Posterior cingulate gyrus (tissue), 11 donors: ENCODE measurements at regions not wholly inside any gene's neighbourhood (a gene's known extent, or its start where the extent isn't known, plus 50 kb on each side); places are given as distances from the start of the nearest gene placed in this dataset.
"Not testable (repeated sequence)": the region's sequence is repeated elsewhere in the genome, so short reads cannot be mapped to it uniquely, and the experiment has no call there.

Experiments
- DNase-seq, 10 donors: peaks; one replicate each; pipeline versions ENCODE4 v3.0.0 to v3.0.0-alpha.2; 2020 to 2021; ENCODE audit warnings: mixed read lengths in 3 of 10
- intact Hi-C: fragments of 100-400 bp; cut with DNase I; formaldehyde crosslinking; loops from one replicate; pipeline ENCODE4 v1.15.1; 2023

DNA sequence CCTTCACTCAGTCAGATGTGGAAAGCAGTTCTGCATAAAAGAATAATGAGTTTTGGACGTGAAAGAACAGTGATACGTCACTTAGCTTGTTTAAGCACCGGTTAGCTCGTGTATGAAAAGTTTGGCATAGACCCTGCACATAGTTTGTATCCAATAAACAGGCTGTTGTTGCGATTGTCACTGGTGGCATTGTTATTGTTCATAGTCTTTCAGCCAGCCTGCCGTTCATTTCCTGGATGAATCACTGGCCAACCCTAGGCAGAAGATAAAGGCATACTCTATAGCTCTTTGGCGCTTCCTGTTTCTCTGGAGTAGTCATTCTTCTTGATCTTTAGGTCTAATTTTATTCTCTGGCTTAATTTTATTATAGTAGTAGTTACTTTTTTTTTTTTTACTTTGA is 57.8 kb upstream of the ANKRD30A start:
- intact Hi-C loops = no loop called here
- DNase-seq = no peak

DNA sequence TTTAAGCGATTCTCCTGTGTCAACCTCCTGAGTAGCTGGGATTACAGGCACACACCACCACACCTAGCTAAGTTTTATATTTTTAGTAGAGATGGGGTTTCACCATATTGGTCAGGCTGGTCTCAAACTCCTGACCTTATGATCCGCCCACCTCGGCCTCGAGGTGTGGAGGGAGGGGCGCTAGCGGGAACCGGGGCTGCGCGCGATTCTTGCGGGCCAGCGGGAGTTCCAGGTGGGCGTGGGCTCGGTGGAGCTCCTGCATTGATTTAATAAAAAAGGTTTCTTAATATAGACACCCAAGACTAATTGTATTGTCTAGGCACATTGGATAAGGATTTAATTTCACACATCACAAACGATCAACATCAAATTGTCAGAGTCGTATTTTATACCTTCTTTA is 63.1 kb upstream of the ANKRD30A start:
- DNase-seq, intact Hi-C loops: not testable (repeated sequence)

DNA sequence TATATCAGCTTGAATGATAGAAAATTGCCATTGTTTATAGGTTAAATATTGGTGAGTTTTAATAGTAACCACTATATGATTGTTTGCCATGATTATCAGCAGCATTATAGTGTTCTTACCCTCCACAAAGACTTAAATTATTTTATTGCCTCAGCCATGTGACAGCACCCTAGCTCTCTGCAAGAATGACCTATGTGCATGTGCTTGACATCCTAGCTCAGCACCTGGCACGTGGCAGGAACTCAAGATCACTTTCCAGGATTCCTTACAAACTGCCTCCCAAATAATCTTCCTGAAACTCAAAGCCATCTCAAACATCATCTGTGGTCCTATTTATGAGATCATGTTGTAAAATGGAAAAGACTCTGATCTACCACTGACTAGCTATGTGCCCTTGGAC is 68.1 kb upstream of the ANKRD30A start:
- intact Hi-C loops = no loop called here
- no peak for DNase-seq

DNA sequence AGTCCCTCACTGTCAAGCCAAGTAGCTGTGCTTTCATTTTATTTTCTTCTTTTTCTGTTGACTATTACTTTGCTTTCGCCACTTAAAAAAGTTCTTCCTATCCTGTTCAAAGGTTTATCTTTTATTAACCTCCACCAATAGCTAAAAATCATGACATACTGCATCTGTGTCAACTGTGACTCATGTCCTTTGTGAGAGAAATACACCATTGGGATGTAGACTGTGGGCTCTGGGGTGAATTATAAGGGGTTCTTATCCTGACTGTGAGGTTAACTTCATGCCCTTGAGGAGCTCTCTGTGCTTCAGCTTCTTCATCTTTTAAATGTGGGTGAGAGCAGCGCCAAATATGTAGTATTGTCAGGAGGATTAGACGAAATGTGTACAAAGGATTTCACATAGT is 71.9 kb upstream of the ANKRD30A start:
- DNase-seq = no peak
- intact Hi-C loops = no loop called here

DNA sequence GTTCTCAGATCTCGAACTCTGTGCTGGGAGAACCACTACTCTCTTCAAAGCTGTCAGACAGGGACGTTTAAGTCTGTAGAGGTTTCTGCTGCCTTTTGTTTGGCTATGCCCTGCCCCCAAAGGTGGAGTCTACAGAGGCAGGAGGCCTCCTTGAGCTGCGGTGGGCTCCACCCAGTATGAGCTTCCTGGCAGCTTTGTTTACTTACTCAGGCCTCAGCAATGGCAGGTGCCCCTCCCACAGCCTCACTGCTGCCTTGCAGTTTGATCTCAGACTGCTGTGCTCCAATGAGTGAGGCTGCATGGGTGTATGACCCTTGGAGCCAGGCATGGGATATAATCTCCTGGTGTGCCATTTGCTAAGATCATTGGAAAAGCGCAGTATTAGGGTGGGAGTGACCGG is 75.4 kb upstream of the ANKRD30A start:
- intact Hi-C loops = not testable (repeated sequence)
- DNase-seq = peak in 1 of 10 donors; percentile 71

DNA sequence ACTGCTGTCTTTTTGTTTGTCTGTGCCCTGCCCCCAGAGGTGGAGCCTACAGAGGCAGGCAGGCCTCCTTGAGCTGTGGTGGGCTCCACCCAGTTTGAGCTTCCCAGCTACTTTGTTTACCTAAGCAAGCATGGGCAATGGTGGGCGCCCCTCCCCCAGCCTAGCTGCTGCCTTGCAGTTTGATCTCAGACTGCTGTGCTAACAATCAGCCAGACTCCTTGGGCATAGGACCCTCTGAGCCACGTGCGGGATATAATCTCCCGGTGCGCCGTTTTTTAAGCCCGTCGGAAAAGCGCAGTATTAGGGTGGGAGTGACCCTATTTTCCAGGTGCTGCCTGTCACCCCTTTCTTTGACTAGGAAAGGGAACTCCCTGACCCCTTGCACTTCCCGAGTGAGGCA is 81.1 kb upstream of the ANKRD30A start:
- DNase-seq = peak in 2 of 10 donors; percentile 45 to 49
- intact Hi-C loops = not testable (repeated sequence)

DNA sequence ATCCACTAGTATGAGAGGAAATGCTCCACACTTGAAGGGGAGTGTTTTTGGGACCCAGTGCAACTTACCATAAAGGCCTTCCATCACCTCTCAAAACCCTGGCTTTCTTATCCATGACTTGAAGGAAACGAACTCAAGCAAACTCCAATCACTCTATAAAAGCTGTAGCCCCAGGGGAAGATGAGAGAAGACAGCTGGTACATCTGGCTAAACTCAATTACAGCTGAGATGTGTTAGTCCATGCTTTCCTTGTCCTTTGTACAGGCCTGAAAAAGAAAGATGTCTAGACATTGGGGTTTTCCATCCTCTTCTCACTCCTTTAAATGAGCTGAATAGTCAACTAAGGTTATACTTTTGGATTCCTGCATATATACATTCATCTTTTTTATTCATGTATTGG is 89.5 kb upstream of the ANKRD30A start:
- intact Hi-C loops = no loop called here

DNA sequence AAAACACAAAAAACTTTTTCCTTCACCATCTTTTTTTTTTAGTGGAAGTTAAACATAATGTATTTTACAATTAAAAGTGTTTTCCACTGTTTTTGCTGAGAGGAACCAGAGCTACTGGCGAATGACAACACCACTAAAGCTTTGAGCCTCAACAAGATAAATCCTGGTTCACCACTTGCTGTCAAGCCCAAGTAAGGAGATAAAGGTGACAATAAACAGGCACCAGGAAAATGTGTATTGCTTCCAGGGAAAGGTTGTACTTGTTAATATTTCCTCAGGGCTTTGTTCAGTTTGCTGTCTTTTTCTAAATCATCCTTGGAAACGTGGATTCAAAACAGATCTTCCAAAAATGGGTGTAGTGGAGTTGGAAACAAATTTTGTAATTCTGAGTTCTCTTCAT is 109.9 kb upstream of the ANKRD30A start:
- intact Hi-C loops = no loop called here
- DNase-seq = no peak

More for the DNA sequence above, 89.5 kb upstream of the ANKRD30A start:
- DNase-seq = no peak

DNA sequence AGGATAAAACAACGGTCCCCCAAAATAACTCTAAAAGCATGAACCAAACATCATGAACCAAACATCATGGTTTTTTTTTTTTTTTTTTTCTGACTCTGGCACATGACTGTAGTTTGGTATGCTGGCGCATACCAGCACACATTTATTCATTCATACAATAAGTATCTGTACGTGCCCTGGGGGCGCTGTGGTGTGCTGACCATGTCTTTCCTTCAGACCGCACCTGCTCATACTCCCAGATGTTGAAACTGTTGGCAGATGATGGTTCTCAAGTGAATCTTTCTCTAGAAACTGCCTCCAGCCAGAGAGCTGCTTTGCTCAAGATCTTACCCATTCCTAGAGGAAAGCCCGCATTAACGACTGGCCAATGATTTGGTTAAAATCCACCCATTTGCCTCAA is 114.7 kb upstream of the ANKRD30A start:
- no peak for DNase-seq
- intact Hi-C loops = no loop called here

DNA sequence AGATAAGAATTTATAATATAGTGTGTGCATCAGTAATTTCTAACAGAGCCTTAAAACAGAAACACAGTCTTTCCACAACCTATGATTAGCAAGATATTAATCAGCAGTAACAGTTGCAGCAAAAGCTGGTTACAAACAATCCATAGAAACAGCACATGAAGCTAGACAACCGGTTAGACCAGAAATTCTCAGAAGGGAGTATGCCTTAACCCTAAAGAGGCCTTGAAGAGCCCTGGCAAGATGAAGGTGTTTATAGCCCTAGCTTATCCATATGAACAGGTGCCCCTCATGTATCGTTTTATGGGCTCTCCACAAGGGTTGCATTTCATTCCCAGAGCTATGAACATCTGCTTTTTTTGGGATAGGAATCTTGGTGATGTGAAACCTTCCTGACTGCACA is 117.1 kb upstream of the ANKRD30A start:
- DNase-seq, intact Hi-C loops: not testable (repeated sequence)

DNA sequence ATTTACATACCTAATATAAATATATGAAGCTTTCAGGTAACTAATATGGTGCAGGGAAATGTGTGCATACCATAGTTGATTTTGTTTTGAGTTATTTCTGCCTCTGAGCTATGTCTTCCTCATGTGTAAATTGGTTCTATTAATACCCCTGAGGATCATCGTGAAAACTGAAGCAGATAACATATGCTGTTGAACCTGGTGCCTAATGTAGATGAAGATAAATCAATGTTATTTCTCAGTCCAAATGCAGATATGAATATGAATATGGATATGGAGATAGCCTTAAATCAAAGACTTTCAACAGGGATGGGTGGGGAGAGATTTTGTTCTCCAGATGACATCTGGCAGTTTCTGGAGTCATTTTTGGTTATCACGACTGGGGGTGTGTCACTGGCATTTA is 122.3 kb upstream of the ANKRD30A start:
- no peak for DNase-seq
- intact Hi-C loops = no loop called here

DNA sequence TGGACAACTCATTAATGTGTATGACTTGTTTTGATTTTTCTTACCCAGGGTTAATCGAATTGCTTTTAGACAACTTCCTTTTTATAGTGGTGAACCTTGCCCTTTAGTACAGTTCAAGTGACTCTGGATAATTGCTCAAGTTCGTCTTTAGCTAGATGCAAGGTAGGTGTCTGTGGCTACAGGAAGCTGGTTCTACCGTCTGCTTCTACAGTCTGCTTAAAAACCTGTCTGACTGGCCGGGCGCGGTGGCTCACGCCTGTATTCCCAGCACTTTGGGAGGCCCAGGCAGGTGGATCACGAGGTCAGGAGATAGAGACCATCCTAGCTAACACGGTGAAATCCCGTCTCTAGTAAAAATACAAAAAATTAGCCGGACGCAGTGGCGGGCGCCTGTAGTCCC is 129.6 kb upstream of the ANKRD30A start:
- DNase-seq, intact Hi-C loops: not testable (repeated sequence)

DNA sequence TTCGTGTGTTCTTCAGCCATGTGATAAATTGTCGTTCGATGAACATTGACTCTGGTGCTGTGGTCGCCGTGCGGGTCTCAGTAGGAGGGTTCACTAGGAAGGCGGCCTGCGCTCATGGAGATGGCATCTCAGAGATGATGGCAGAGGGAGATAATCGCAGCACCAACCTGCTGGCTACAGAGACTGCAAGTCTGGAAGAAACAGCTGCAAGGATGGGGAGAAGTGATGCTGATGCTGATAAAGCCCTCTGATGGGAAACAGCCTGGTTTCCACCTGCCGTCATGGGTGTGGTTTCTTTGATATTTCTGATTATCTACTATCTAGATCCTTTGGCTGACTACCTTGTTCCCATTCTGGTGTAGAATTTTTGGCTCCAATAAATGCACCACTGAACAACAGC is 130.5 kb upstream of the ANKRD30A start:
- intact Hi-C loops = no loop called here
- no peak for DNase-seq

DNA sequence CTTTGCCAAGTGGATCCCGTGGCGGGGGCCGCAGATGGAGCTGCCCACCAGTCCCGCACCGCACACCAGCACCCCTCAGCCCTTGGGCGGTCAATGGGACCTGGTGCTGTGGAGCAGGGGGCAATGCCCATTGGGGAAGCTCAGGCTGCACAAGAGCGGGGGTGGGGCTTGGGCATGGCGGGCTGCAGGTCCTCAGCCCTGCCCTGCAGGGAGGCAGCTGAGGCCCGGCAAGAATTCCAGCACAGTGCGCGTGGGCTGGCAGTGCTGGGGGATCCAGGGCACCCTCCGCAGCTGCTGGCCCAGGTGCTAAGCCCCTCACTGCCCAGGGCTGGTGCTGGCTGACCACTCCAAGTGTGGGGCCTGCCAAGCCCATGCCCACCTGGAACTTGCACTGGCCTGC is 136.2 kb upstream of the ANKRD30A start:
- intact Hi-C loops = no loop called here
- DNase-seq = peak in 3 of 10 donors; percentile 24 to 69 (median 57)

DNA sequence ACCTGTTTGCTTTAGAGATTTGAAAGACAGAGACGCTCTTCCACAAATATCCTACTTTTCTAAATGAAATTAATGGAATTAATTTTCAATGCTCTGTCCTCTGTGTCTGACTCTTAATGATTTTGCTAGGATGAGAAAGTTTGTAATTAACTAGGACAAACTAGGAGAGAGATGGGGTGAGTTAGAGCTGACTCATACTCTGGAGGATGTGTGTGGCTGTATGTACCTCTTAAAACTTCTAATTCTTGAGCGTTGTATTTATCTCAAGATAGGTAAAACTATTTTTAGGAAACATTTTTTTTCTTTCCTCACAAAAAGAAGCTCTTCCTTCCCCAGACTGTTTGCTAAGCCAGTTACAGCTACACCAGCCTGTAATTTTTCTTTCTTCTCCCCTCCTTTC is 178.8 kb upstream of the ANKRD30A start:
- no peak for DNase-seq
- intact Hi-C loops = no loop called here

DNA sequence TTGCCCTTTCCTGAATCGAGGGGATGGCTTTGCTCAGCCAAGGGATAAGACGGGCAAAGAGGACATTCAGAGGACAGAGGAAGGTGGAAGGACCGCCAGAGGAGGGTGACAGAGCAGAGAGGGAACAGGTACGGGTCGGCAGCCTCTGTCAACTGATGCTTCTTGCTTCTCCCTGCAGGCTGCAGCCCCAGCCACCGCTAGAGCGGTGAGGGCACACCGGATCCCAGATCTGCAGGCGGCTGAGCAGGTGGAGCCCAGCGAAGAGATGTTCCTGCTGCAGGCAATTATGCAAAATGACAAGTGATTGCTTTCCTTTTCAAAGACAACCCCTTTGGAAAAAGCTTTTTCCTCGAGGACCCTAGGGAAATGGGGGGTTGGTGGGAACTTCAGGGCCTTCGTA is 181.9 kb upstream of the ANKRD30A start:
- no peak for DNase-seq
- intact Hi-C loops = no loop called here

DNA sequence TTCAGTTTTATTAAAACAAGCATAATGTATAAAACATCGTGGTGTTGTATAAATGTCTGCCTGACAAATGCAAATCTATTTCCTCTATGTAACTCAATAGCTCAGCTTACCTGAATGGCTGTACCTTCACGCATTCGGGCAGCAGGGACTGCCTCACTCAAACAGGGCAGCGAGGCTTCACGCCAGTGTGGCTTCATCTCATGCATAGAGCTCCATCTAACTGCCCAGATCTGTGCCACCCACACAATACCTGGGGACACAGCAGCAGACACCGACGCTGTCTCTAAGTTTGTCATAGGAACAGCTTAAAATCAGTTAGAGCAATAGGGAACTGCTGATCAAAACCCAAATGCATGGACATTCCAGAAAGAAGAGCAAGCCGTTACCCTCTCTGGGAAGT is 182.8 kb upstream of the ANKRD30A start:
- peak in 4 of 10 donors; percentile 25 to 82 (median 57) for DNase-seq
- intact Hi-C loops = no loop called here

DNA sequence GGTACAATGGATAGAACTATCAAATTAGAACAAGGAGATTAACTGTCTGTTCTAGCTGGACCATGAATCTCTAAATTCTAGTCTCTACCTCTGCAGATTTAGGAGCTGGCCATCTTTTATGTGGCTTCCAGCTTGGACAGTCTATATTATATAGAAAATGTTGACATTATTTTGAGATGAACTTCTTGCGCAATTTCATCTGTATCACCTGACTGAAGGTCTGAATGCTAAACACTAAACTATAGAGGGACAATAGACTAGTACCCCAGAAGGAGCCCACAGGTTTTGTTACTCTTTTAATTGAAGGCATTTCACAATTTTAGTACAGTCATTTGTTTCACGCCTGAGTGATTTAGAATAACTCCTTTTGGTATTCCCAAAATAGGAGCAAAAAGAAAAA is 222.4 kb upstream of the ANKRD30A start:
- intact Hi-C loops = no loop called here
- no peak for DNase-seq

DNA sequence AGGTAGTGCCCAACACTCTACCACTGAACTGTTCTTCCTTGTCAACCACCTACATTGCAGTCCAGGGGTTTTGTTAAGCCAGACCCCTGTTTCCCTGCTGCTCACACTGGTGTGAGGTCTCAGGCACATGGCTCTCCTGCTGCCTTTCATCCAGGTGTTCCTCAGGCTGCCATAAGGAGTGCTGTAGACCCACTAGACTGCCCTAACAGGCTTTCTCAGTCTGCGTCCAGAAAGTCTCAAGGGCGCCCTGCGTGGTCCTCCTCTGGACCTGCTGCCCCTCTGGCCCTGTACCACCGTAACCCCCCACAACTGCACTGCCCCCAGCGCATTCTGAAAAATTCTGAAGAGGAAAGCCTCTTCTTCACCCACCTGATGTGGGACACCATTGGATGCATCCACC is 225.7 kb upstream of the ANKRD30A start:
- intact Hi-C loops = loop anchor here (10.0 kb wide), 1 partner anchor 595 kb away; no protein-coding TSS in a partner anchor
- no peak for DNase-seq

DNA sequence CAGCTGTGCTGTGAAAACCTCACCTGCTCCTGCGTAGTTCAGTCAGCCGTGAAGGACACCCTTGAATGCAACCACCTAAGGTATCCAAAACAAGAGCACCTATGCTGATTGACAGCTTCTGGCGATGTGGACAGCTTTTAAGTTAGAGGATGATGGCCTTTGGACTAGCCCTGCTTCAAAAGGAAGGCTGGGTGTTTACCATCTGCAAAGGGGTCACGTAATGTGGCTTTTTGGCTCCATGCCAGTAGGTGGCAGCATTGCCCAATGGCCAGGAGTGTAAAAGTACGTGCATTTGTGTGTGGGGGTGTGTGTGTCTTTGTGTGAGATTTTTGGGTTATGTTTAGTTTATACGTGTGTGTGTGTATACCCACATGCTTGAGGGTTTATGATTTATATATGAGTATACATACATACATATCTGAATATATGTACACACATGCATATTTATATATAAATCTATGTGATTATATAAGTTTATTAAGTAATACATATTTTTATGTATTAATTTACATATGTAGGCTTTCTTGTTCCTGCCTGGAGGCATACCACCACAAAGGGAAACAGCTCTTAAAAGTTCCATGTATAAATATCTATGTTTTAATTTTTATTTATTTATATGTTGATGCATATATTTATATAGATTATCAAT is 236.3 kb upstream of the ANKRD30A start:
- intact Hi-C loops = loop anchor here (10.0 kb wide), 1 partner anchor 1254 kb away; no protein-coding TSS in a partner anchor
- peak in 7 of 10 donors; percentile 20 to 91 (median 50) for DNase-seq

DNA sequence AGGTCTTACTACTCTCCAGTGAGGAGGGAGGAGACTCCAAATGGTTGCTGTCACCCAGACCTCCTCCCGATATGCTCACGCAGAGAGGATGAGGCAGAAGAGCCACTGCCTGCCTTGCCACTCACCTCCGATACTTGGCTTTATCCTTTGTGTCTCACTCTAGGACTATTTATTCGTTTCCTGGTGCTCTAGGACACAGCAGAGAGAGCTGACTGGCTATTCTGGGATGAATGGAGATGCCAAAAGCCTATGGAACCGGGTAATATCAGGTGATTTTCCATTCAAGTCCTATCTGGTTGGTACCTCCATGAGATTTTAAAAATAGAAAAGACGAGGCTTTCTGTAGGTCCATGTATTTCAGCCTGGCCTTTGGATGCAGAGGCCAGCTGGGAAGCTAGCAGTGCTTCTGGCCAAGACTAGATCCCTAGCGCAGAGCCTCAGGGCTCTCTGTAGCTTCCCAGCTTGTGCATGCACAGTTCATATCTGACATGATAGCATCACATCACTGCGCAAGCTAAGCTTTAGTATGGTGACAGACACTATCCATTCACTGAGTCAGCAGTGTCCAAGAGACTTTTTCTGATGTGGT is 239.0 kb upstream of the ANKRD30A start:
- DNase-seq = no peak
- intact Hi-C loops = loop anchor here (10.0 kb wide), 1 partner anchor 1252 kb away; no protein-coding TSS in a partner anchor

DNA sequence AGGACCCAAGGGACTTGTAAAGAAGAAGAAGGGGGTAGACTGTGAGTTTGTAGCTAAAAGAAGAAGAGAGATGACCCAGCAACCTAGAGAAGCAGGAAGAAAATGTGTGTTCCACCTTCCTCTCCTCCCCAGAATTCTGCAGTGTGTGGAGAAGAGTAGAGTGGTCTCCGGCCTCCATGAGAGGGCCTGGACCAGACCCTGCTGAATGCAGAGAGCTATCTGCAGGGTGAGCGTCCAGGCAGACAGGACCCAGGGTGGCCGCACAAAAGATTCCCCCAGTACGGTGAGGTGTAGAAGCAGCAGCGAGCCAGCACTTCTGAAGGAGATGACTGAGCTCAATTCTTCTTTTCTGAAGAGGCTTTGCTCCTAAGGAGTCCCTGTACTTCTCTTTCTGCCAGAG is 239.7 kb upstream of the ANKRD30A start:
- intact Hi-C loops = loop anchor here (10.0 kb wide), 1 partner anchor 1251 kb away; no protein-coding TSS in a partner anchor
- DNase-seq = no peak
